HUES48 (cell line): ENCODE measurements at regions not wholly inside any gene's neighbourhood (a gene's known extent, or its start where the extent isn't known, plus 50 kb on each side); places are given as distances from the start of the nearest gene placed in this dataset.
"Not testable (repeated sequence)": the region's sequence is repeated elsewhere in the genome, so short reads cannot be mapped to it uniquely, and the experiment has no call there.

ENCODE experiments used
- H3K27ac ChIP-seq: one replicate; pipeline ENCODE4 v1.7.0; 2013; ENCODE audit warnings: low read depth, low read length, inconsistent platforms
- H3K27me3 ChIP-seq: 2 replicates; pipeline ENCODE4 v1.6.1; 2013; ENCODE audit warnings: mild to moderate bottlenecking, low read length; ENCODE audit not compliant: control insufficient read depth, insufficient read depth
- H3K36me3 ChIP-seq: 2 replicates; pipeline ENCODE4 v1.6.1; 2013; ENCODE audit warnings: low read length; ENCODE audit not compliant: control insufficient read depth, insufficient read depth
- H3K4me1 ChIP-seq: 2 replicates; pipeline ENCODE4 v1.6.1; 2013; ENCODE audit warnings: mild to moderate bottlenecking, low read length; ENCODE audit not compliant: control insufficient read depth, insufficient read depth
- H3K4me3 ChIP-seq: 2 replicates; pipeline ENCODE4 v1.5.1; 2013; ENCODE audit warnings: mild to moderate bottlenecking, low read depth, low read length
- H3K9ac ChIP-seq: 2 replicates; pipeline ENCODE4 v1.6.1; 2013; ENCODE audit warnings: mild to moderate bottlenecking, low read depth, low read length, moderate library complexity
- H3K9me3 ChIP-seq: 2 replicates; pipeline ENCODE4 v1.6.1; 2013; ENCODE audit warnings: low read length; ENCODE audit not compliant: control insufficient read depth, insufficient read depth

GRCh38 chr9:6105738-6106137, 90.3 kb upstream of the RANBP6 start:
- H3K9me3 ChIP-seq = no peaks in the 10 kb centered on the region
- no peak overlapping the region for H3K27ac ChIP-seq
- no peaks in the 10 kb centered on the region for H3K27me3 ChIP-seq

GRCh38 chr9:6104406-6104805, 89.0 kb upstream of the RANBP6 start:
- H3K9ac ChIP-seq, H3K4me3 ChIP-seq, H3K9me3 ChIP-seq, H3K27me3 ChIP-seq, H3K27ac ChIP-seq, H3K4me1 ChIP-seq, H3K36me3 ChIP-seq: not testable (repeated sequence)

More at GRCh38 chr9:6105738-6106137, 90.3 kb upstream of the RANBP6 start:
- Histone ChIP-seq H3K4me3 (no peak overlapping the region), H3K9ac (no peak overlapping the region), H3K36me3 (no peaks in the 10 kb centered on the region), H3K4me1 (peaks cover 6% of the 10 kb centered on the region)

- H3K4me1 ChIP-seq, H3K4me3 ChIP-seq, H3K27me3 ChIP-seq, H3K9ac ChIP-seq, H3K36me3 ChIP-seq, H3K9me3 ChIP-seq, H3K27ac ChIP-seq: not testable (repeated sequence)
Measured at GRCh38 chr9:6103911-6104310, 88.5 kb upstream of the RANBP6 start.

- not testable (repeated sequence) for H3K4me3 ChIP-seq, H3K9ac ChIP-seq, H3K36me3 ChIP-seq, H3K4me1 ChIP-seq, H3K27me3 ChIP-seq, H3K27ac ChIP-seq, H3K9me3 ChIP-seq
Measured at GRCh38 chr9:6102336-6102987, 87.0 kb upstream of the RANBP6 start.

GRCh38 chr9:6101725-6102124, 86.3 kb upstream of the RANBP6 start:
- not testable (repeated sequence) for H3K27ac ChIP-seq, H3K9ac ChIP-seq, H3K4me1 ChIP-seq, H3K36me3 ChIP-seq, H3K27me3 ChIP-seq, H3K4me3 ChIP-seq, H3K9me3 ChIP-seq

GRCh38 chr9:6099346-6099745, 83.9 kb upstream of the RANBP6 start:
- H3K27me3 ChIP-seq, H3K4me3 ChIP-seq, H3K9me3 ChIP-seq, H3K4me1 ChIP-seq, H3K9ac ChIP-seq, H3K27ac ChIP-seq, H3K36me3 ChIP-seq: not testable (repeated sequence)

GRCh38 chr9:6098431-6098830, 83.0 kb upstream of the RANBP6 start:
- Histone ChIP-seq H3K4me1 (no peaks in the 10 kb centered on the region), H3K9ac (no peak overlapping the region), H3K27me3 (no peaks in the 10 kb centered on the region), H3K27ac (no peak overlapping the region), H3K9me3 (no peaks in the 10 kb centered on the region), H3K36me3 (no peaks in the 10 kb centered on the region), H3K4me3 (no peak overlapping the region)

GRCh38 chr9:6096821-6097220, 81.4 kb upstream of the RANBP6 start:
- no peaks in the 10 kb centered on the region for H3K27me3 ChIP-seq
- no peaks in the 10 kb centered on the region for H3K4me1 ChIP-seq
- H3K27ac ChIP-seq = no peak overlapping the region
- no peak overlapping the region for H3K4me3 ChIP-seq
- no peaks in the 10 kb centered on the region for H3K9me3 ChIP-seq
- H3K9ac ChIP-seq = no peak overlapping the region
- no peaks in the 10 kb centered on the region for H3K36me3 ChIP-seq

- no peak overlapping the region for H3K4me3 ChIP-seq
- H3K9ac ChIP-seq = no peak overlapping the region
- no peaks in the 10 kb centered on the region for H3K4me1 ChIP-seq
- H3K36me3 ChIP-seq = no peaks in the 10 kb centered on the region
- no peaks in the 10 kb centered on the region for H3K9me3 ChIP-seq
- no peaks in the 10 kb centered on the region; the same call in 1 of the 2 replicates for H3K27me3 ChIP-seq
- H3K27ac ChIP-seq = no peak overlapping the region
Measured at GRCh38 chr9:6090277-6091210, 75.1 kb upstream of the RANBP6 start.

GRCh38 chr9:6089300-6089699, 73.9 kb upstream of the RANBP6 start:
- Histone ChIP-seq H3K4me3 (no peak overlapping the region), H3K4me1 (no peaks in the 10 kb centered on the region), H3K9ac (no peak overlapping the region), H3K36me3 (no peaks in the 10 kb centered on the region), H3K27ac (no peak overlapping the region), H3K9me3 (no peaks in the 10 kb centered on the region), H3K27me3 (no peaks in the 10 kb centered on the region; the same call in 1 of the 2 replicates)

GRCh38 chr9:6086006-6086655, 70.7 kb upstream of the RANBP6 start:
- no peak overlapping the region for H3K4me3 ChIP-seq

More at GRCh38 chr9:6086006-6086655, 70.7 kb upstream of the RANBP6 start:
- H3K27ac ChIP-seq = no peak overlapping the region
- no peaks in the 10 kb centered on the region for H3K9me3 ChIP-seq
- no peaks in the 10 kb centered on the region; the same call in 1 of the 2 replicates for H3K27me3 ChIP-seq
- H3K4me1 ChIP-seq = peaks cover 1% of the 10 kb centered on the region
- H3K36me3 ChIP-seq = no peaks in the 10 kb centered on the region
- H3K9ac ChIP-seq = no peak overlapping the region
